Trophoblast cell (in vitro differentiated cells and primary cell): ENCODE measurements at regions not wholly inside any gene's neighbourhood (a gene's known extent, or its start where the extent isn't known, plus 50 kb on each side); places are given as distances from the start of the nearest gene placed in this dataset.

Source experiments
- DNase-seq, 2 donors: peaks; one replicate each; pipeline ENCODE4 v3.0.0-alpha.2; 2016
- H2AFZ ChIP-seq: 2 replicates; pipeline ENCODE4 v1.6.1; 2013; ENCODE audit warnings: low read length, moderate library complexity, mild to moderate bottlenecking; ENCODE audit not compliant: insufficient read depth, poor library complexity
- H2AK5ac ChIP-seq: 2 replicates; pipeline ENCODE4 v1.6.1; 2013; ENCODE audit warnings: mild to moderate bottlenecking, low read length
- H2BK120ac ChIP-seq: 2 replicates; pipeline ENCODE4 v1.6.1; 2013; ENCODE audit warnings: low read length, mild to moderate bottlenecking, moderate library complexity; ENCODE audit not compliant: insufficient read depth, poor library complexity
- H2BK12ac ChIP-seq: 2 replicates; pipeline ENCODE4 v1.6.1; 2013; ENCODE audit warnings: mild to moderate bottlenecking, low read length, moderate library complexity
- H2BK5ac ChIP-seq: 2 replicates; pipeline ENCODE4 v1.6.1; 2013; ENCODE audit warnings: low read length, low read depth, moderate library complexity, mild to moderate bottlenecking; ENCODE audit not compliant: poor library complexity
- H3K14ac ChIP-seq: 2 replicates; pipeline ENCODE4 v1.6.1; 2013; ENCODE audit warnings: mild to moderate bottlenecking, low read length
- H3K18ac ChIP-seq: 2 replicates; pipeline ENCODE4 v1.6.1; 2013; ENCODE audit warnings: mild to moderate bottlenecking, low read length
- H3K23ac ChIP-seq: 2 replicates; pipeline ENCODE4 v1.6.1; 2013; ENCODE audit warnings: low read length
- H3K27ac ChIP-seq: 2 replicates; pipeline ENCODE4 v1.5.1; 2013; ENCODE audit warnings: low read depth, mild to moderate bottlenecking, inconsistent platforms, low read length, moderate library complexity
- H3K27me3 ChIP-seq: 2 replicates; pipeline ENCODE4 v1.6.1; 2013; ENCODE audit warnings: inconsistent platforms, mild to moderate bottlenecking, low read length, moderate library complexity; ENCODE audit not compliant: insufficient read depth
- H3K36me3 ChIP-seq, 2 experiments: 1 replicate in 1 of 2; 2 replicates in 1 of 2; pipeline ENCODE4 v1.6.1; 2013; ENCODE audit warnings: low read length in 2 of 2, mild to moderate bottlenecking in 2 of 2, moderate library complexity in 1 of 2; ENCODE audit not compliant: insufficient read depth in 2 of 2, control insufficient read depth in 1 of 2
- H3K4ac ChIP-seq: 2 replicates; pipeline ENCODE4 v1.6.1; 2013; ENCODE audit warnings: low read depth, mild to moderate bottlenecking, low read length, moderate library complexity
- H3K4me1 ChIP-seq, 2 experiments: 1 replicate in 1 of 2; 2 replicates in 1 of 2; pipeline ENCODE4 v1.6.1; 2013; ENCODE audit warnings: low read length in 2 of 2, mild to moderate bottlenecking in 2 of 2, moderate library complexity in 1 of 2; ENCODE audit not compliant: insufficient read depth in 2 of 2, control insufficient read depth in 1 of 2
- H3K4me2 ChIP-seq: 2 replicates; pipeline ENCODE4 v1.6.1; 2013; ENCODE audit warnings: inconsistent platforms, mild to moderate bottlenecking, low read length, moderate library complexity
- H3K4me3 ChIP-seq: 2 replicates; pipeline ENCODE4 v1.5.1; 2013; ENCODE audit warnings: mild to moderate bottlenecking, low read depth, low read length, inconsistent platforms
- H3K79me1 ChIP-seq: one replicate; pipeline ENCODE4 v1.6.1; 2013; ENCODE audit warnings: low read length
- H3K79me2 ChIP-seq: 2 replicates; pipeline ENCODE4 v1.6.1; 2013; ENCODE audit warnings: low read length, mild to moderate bottlenecking; ENCODE audit not compliant: control insufficient read depth, insufficient read depth, poor library complexity
- H3K9ac ChIP-seq: 2 replicates; pipeline ENCODE4 v1.6.1; 2013; ENCODE audit warnings: mild to moderate bottlenecking, low read length
- H3K9me3 ChIP-seq: 2 replicates; pipeline ENCODE4 v1.6.1; 2013; ENCODE audit warnings: low read depth, mild to moderate bottlenecking, control low read depth, inconsistent platforms, low read length; ENCODE audit not compliant: insufficient read depth
- H4K12ac ChIP-seq: 2 replicates; pipeline ENCODE4 v1.6.1; 2013; ENCODE audit warnings: low read depth, mild to moderate bottlenecking, low read length, moderate library complexity
- H4K8ac ChIP-seq: 2 replicates; pipeline ENCODE4 v1.6.1; 2013; ENCODE audit warnings: low read depth, mild to moderate bottlenecking, low read length, moderate library complexity
- H4K91ac ChIP-seq: one replicate; pipeline ENCODE4 v1.6.1; 2013; ENCODE audit warnings: low read depth, mild to moderate bottlenecking, low read length, moderate library complexity
- WGBS: extraction: QIAGEN DNeasy Blood & Tissue Kit; methylation state at CpG from one replicate; pipeline ENCODE4 v1.1.7; 2013; ENCODE audit warnings: missing lambda C conversion rate; ENCODE audit not compliant: insufficient read length, insufficient coverage; ENCODE audit errors: extremely low coverage; 5-methylcytosine and 5-hydroxymethylcytosine counted together

DNA sequence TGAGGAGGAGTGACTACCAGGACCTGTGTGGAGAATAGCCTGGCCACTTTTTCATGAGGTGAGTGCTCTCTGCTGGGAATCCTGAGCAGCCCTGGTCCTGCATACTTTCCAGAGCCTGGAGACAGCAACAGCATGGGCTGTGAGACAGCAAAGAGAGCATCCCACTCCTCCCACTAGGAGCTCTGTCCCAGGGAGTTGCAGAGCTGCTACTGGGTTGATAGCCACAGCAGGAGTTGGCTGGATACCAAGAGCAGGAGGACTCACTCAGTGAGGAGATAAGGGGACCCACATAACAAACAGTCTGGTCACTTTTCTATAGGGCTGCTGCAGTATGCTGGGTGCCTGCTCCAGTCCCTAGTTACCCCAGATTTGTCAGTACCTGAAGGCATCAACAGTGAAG, 439.3 kb upstream of the CDH8 start:
- H4K8ac ChIP-seq: no peak overlapping the region
- no peak overlapping the region for H2BK5ac ChIP-seq
- H2BK120ac ChIP-seq: no peak overlapping the region
- H3K36me3 ChIP-seq: no peaks in the 10 kb centered on the region
- H3K27ac ChIP-seq: no peak overlapping the region
- H3K14ac ChIP-seq: no peak overlapping the region
- H3K9me3 ChIP-seq: peaks cover 15% of the 10 kb centered on the region
- H3K4me2 ChIP-seq: no peak overlapping the region
- no peak overlapping the region for H3K18ac ChIP-seq
- H4K91ac ChIP-seq: no peak overlapping the region
- no peaks in the 10 kb centered on the region for H3K4me1 ChIP-seq
- H3K79me1 ChIP-seq: no peaks in the 10 kb centered on the region
- no peak overlapping the region for H2AFZ ChIP-seq
- H2BK12ac ChIP-seq: no peak overlapping the region
- H3K27me3 ChIP-seq: no peaks in the 10 kb centered on the region
- no peak overlapping the region for H3K23ac ChIP-seq
- no peak overlapping the region for H2AK5ac ChIP-seq
- no peak overlapping the region for H3K4ac ChIP-seq
- H3K79me2 ChIP-seq: no peaks in the 10 kb centered on the region
- H4K12ac ChIP-seq: no peak overlapping the region
- H3K9ac ChIP-seq: no peak overlapping the region
- no peak for DNase-seq
- H3K4me3 ChIP-seq: no peak overlapping the region

- no peaks in the 10 kb centered on the region for H3K27me3 ChIP-seq
- no peak for DNase-seq
- H2BK120ac ChIP-seq: no peak overlapping the region
- no peak overlapping the region for H3K4me3 ChIP-seq
- no peak overlapping the region for H2AK5ac ChIP-seq
- no CpG with 5 or more reads among the region's 2 CpGs for WGBS
- H3K4ac ChIP-seq: no peak overlapping the region
- no peak overlapping the region for H3K18ac ChIP-seq
- no peak overlapping the region for H4K8ac ChIP-seq
- H4K12ac ChIP-seq: no peak overlapping the region
- no peak overlapping the region for H2AFZ ChIP-seq
- H3K4me1 ChIP-seq: no peaks in the 10 kb centered on the region
- H3K9me3 ChIP-seq: no peaks in the 10 kb centered on the region
- H2BK12ac ChIP-seq: no peak overlapping the region
- H2BK5ac ChIP-seq: no peak overlapping the region
- H3K4me2 ChIP-seq: no peak overlapping the region
- H3K27ac ChIP-seq: no peak overlapping the region
- no peaks in the 10 kb centered on the region for H3K79me1 ChIP-seq
- no peaks in the 10 kb centered on the region for H3K36me3 ChIP-seq
- H3K9ac ChIP-seq: no peak overlapping the region
- H3K23ac ChIP-seq: no peak overlapping the region
- peaks cover 2% of the 10 kb centered on the region for H3K79me2 ChIP-seq
- H3K14ac ChIP-seq: no peak overlapping the region
- H4K91ac ChIP-seq: no peak overlapping the region
These were observed 426.7 kb upstream of the CDH8 start for GRCh38 chr16:62462971-62463370.

GRCh38 chr16:62450291-62450690, 414.1 kb upstream of the CDH8 start:
- H3K9me3 ChIP-seq: no peaks in the 10 kb centered on the region
- no peak overlapping the region for H3K14ac ChIP-seq
- no peak overlapping the region for H4K8ac ChIP-seq
- no peak overlapping the region for H2BK120ac ChIP-seq
- no peak overlapping the region for H3K18ac ChIP-seq
- no peak overlapping the region for H4K12ac ChIP-seq
- H3K4me1 ChIP-seq: no peaks in the 10 kb centered on the region
- H3K23ac ChIP-seq: no peak overlapping the region
- H3K36me3 ChIP-seq: no peaks in the 10 kb centered on the region
- no peak overlapping the region for H2BK5ac ChIP-seq
- no peaks in the 10 kb centered on the region for H3K79me2 ChIP-seq
- no peak for DNase-seq
- H3K9ac ChIP-seq: no peak overlapping the region
- no peaks in the 10 kb centered on the region for H3K79me1 ChIP-seq
- H3K27ac ChIP-seq: no peak overlapping the region
- no peak overlapping the region for H2AFZ ChIP-seq
- H2AK5ac ChIP-seq: no peak overlapping the region
- H2BK12ac ChIP-seq: no peak overlapping the region
- H3K27me3 ChIP-seq: no peaks in the 10 kb centered on the region
- no peak overlapping the region for H4K91ac ChIP-seq
- H3K4me2 ChIP-seq: no peak overlapping the region
- H3K4me3 ChIP-seq: no peak overlapping the region
- no peak overlapping the region for H3K4ac ChIP-seq
- WGBS: no CpG with 5 or more reads among the region's 5 CpGs

DNA sequence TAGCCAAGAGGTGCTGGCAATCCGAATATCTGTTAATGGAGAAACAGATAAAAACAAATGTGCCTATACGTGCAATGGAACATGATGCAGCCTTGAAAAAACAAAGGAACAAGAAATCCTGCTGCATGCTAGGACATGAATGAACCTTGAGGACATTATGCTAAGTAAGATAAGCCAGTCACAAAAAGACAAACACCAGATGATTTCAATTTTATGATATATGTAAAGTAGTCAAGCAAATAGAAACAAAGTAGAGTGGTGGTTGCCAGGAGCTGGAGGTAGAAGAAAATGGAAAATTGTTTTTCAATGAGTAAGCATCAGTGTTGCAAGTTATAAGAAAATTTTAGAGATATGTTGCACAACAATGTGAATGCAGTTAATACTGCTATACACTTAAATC, 409.7 kb upstream of the CDH8 start:
- no peak overlapping the region for H2BK12ac ChIP-seq
- H3K27me3 ChIP-seq: no peaks in the 10 kb centered on the region
- H3K9ac ChIP-seq: no peak overlapping the region
- no peak overlapping the region for H3K23ac ChIP-seq
- no peak overlapping the region for H4K12ac ChIP-seq
- H3K79me1 ChIP-seq: no peaks in the 10 kb centered on the region
- H2AK5ac ChIP-seq: no peak overlapping the region
- no peaks in the 10 kb centered on the region for H3K4me1 ChIP-seq
- no peaks in the 10 kb centered on the region for H3K79me2 ChIP-seq
- H3K4me2 ChIP-seq: no peak overlapping the region
- no peaks in the 10 kb centered on the region for H3K36me3 ChIP-seq
- H2BK5ac ChIP-seq: no peak overlapping the region
- no peak overlapping the region for H4K8ac ChIP-seq
- DNase-seq: no peak
- no peak overlapping the region for H4K91ac ChIP-seq
- H3K4me3 ChIP-seq: no peak overlapping the region
- no CpG with 5 or more reads among the region's 2 CpGs for whole genome bisulfite sequencing
- no peak overlapping the region for H3K27ac ChIP-seq
- no peak overlapping the region for H3K18ac ChIP-seq
- H3K9me3 ChIP-seq: no peaks in the 10 kb centered on the region
- H2AFZ ChIP-seq: no peak overlapping the region
- H3K4ac ChIP-seq: no peak overlapping the region
- H2BK120ac ChIP-seq: no peak overlapping the region
- no peak overlapping the region for H3K14ac ChIP-seq

- no peak overlapping the region for H4K8ac ChIP-seq
- H3K4ac ChIP-seq: no peak overlapping the region
These were observed 388.0 kb upstream of the CDH8 start for GRCh38 chr16:62424206-62424605.

More at GRCh38 chr16:62424206-62424605, 388.0 kb upstream of the CDH8 start:
- Histone ChIP-seq H3K14ac (no peak overlapping the region), H3K27ac (no peak overlapping the region), H3K23ac (no peak overlapping the region), H3K79me1 (no peaks in the 10 kb centered on the region), H2BK120ac (no peak overlapping the region), H4K91ac (no peak overlapping the region), H4K12ac (no peak overlapping the region), H3K4me3 (no peak overlapping the region), H2AK5ac (no peak overlapping the region), H3K79me2 (no peaks in the 10 kb centered on the region), H3K18ac (no peak overlapping the region), H2BK5ac (no peak overlapping the region), H3K9ac (no peak overlapping the region), H3K4me1 (no peaks in the 10 kb centered on the region), H3K4me2 (no peak overlapping the region), H3K36me3 (no peaks in the 10 kb centered on the region), H3K27me3 (no peaks in the 10 kb centered on the region), H2AFZ (no peak overlapping the region), H2BK12ac (no peak overlapping the region), H3K9me3 (no peaks in the 10 kb centered on the region)
- WGBS: no CpG with 5 or more reads among the region's 4 CpGs
- no peak for DNase-seq
